ENCODE measurements at regions not wholly inside any gene's neighbourhood (a gene's known extent, or its start where the extent isn't known, plus 50 kb on each side); places are given as distances from the start of the nearest gene placed in this dataset.
"Not testable (repeated sequence)": the region's sequence is repeated elsewhere in the genome, so short reads cannot be mapped to it uniquely, and the experiment has no call there.

GRCh38 chr12:94916663-94917062, 86.8 kb downstream of the NDUFA12 start:
- CTCF ChIA-PET, result no interaction called here
- POLR2A ChIA-PET, result no interaction called here

GRCh38 chr12:94909663-94910062, 93.8 kb downstream of the NDUFA12 start:
- no peak for DNase-seq (ENCODE audit: low read depth)
- CTCF ChIA-PET, result no interaction called here

More at GRCh38 chr12:94916663-94917062, 86.8 kb downstream of the NDUFA12 start:
- DNase-seq (ENCODE audit: low read depth), result no peak
- Histone ChIP-seq H3K27me3 (ENCODE audit: control insufficient read depth, insufficient read depth, low read length) (no peaks in the 10 kb centered on the region; the same call in 1 of the 2 replicates), H3K4me3 (ENCODE audit: low read depth, low read length) (no peak overlapping the region), H3K36me3 (ENCODE audit: control insufficient read depth, insufficient read depth, low read length) (no peaks in the 10 kb centered on the region)
- TF ChIP-seq, protein P1, sequence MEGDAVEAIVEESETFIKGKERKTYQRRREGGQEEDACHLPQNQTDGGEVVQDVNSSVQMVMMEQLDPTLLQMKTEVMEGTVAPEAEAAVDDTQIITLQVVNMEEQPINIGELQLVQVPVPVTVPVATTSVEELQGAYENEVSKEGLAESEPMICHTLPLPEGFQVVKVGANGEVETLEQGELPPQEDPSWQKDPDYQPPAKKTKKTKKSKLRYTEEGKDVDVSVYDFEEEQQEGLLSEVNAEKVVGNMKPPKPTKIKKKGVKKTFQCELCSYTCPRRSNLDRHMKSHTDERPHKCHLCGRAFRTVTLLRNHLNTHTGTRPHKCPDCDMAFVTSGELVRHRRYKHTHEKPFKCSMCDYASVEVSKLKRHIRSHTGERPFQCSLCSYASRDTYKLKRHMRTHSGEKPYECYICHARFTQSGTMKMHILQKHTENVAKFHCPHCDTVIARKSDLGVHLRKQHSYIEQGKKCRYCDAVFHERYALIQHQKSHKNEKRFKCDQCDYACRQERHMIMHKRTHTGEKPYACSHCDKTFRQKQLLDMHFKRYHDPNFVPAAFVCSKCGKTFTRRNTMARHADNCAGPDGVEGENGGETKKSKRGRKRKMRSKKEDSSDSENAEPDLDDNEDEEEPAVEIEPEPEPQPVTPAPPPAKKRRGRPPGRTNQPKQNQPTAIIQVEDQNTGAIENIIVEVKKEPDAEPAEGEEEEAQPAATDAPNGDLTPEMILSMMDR (IDR thresholded peaks at IDR 0.05; ENCODE audit: insufficient read depth, low read depth, low read length), result no peak

GRCh38 chr12:94905749-94906148, 97.7 kb downstream of the NDUFA12 start:
- H3K4me3 ChIP-seq (ENCODE audit: low read depth, low read length); H3K27me3 ChIP-seq (ENCODE audit: control insufficient read depth, insufficient read depth, low read length); POLR2A ChIA-PET; DNase-seq (ENCODE audit: low read depth); H3K36me3 ChIP-seq (ENCODE audit: control insufficient read depth, insufficient read depth, low read length): not testable (repeated sequence)
- CTCF ChIA-PET, result interaction anchor here (0.6 kb wide), 1 partner anchor 51 kb away, joined by 3 read pairs; no protein-coding TSS in a partner anchor

More at GRCh38 chr12:94909663-94910062, 93.8 kb downstream of the NDUFA12 start:
- H3K4me3 ChIP-seq (ENCODE audit: low read depth, low read length), result no peak overlapping the region
- H3K27me3 ChIP-seq (ENCODE audit: control insufficient read depth, insufficient read depth, low read length), result no peaks in the 10 kb centered on the region
- POLR2A ChIA-PET, result no interaction called here
- H3K36me3 ChIP-seq (ENCODE audit: control insufficient read depth, insufficient read depth, low read length), result no peaks in the 10 kb centered on the region
- TF ChIP-seq, protein P1 (IDR thresholded peaks at IDR 0.05; ENCODE audit: insufficient read depth, low read depth, low read length), result no peak

- ChIA-PET CTCF (no interaction called here), POLR2A (no interaction called here)
These were observed 103.0 kb downstream of the NDUFA12 start for GRCh38 chr12:94900496-94900895.

GRCh38 chr12:94898388-94898787, 105.1 kb downstream of the NDUFA12 start:
- H3K36me3 ChIP-seq (ENCODE audit: control insufficient read depth, insufficient read depth, low read length), result no peaks in the 10 kb centered on the region
- no peak overlapping the region for H3K4me3 ChIP-seq (ENCODE audit: low read depth, low read length)
- DNase-seq (ENCODE audit: low read depth), result no peak
- ChIA-PET CTCF (interaction anchor here (0.9 kb wide), 1 partner anchor 353 kb away, joined by 3 read pairs; no protein-coding TSS in a partner anchor), POLR2A (no interaction called here)
- H3K27me3 ChIP-seq (ENCODE audit: control insufficient read depth, insufficient read depth, low read length), result no peaks in the 10 kb centered on the region
- TF ChIP-seq, protein P1 (IDR thresholded peaks at IDR 0.05; ENCODE audit: insufficient read depth, low read depth, low read length), result peak; percentile 26; the same call in 1 of the 2 replicates

More at GRCh38 chr12:94900496-94900895, 103.0 kb downstream of the NDUFA12 start:
- TF ChIP-seq, protein P1 (IDR thresholded peaks at IDR 0.05; ENCODE audit: insufficient read depth, low read depth, low read length), result no peak
- DNase-seq (ENCODE audit: low read depth), result no peak
- Histone ChIP-seq H3K4me3 (ENCODE audit: low read depth, low read length) (no peak overlapping the region), H3K36me3 (ENCODE audit: control insufficient read depth, insufficient read depth, low read length) (no peaks in the 10 kb centered on the region), H3K27me3 (ENCODE audit: control insufficient read depth, insufficient read depth, low read length) (no peaks in the 10 kb centered on the region)

All from BJ (cell line).